Type B pancreatic cell (in vitro differentiated cells): ENCODE measurements at regions not wholly inside any gene's neighbourhood (a gene's known extent, or its start where the extent isn't known, plus 50 kb on each side); places are given as distances from the start of the nearest gene placed in this dataset.
"Not testable (repeated sequence)": the region's sequence is repeated elsewhere in the genome, so short reads cannot be mapped to it uniquely, and the experiment has no call there.

Source experiments
- DNase-seq: peaks from one replicate; pipeline ENCODE4 v3.0.0; 2021; ENCODE audit warnings: mixed read lengths; ENCODE audit not compliant: unreplicated experiment; ENCODE audit errors: extremely low spot score
- H3K27ac Mint-ChIP-seq: 2 replicates; pipeline ENCODE4 v1.8.0; 2021; ENCODE audit warnings: mild to moderate bottlenecking, mixed read lengths
- H3K27me3 Mint-ChIP-seq: 2 replicates; pipeline ENCODE4 v1.8.0; 2021; ENCODE audit warnings: mixed read lengths
- H3K36me3 Mint-ChIP-seq: 2 replicates; pipeline ENCODE4 v1.8.0; 2021; ENCODE audit warnings: mixed read lengths
- H3K4me1 Mint-ChIP-seq: one replicate; pipeline ENCODE4 v1.8.0; 2021; ENCODE audit warnings: mixed read lengths; ENCODE audit not compliant: unreplicated experiment
- H3K4me3 Mint-ChIP-seq: 2 replicates; pipeline ENCODE4 v1.8.0; 2021; ENCODE audit warnings: mild to moderate bottlenecking, mixed read lengths
- H3K9me3 Mint-ChIP-seq: 2 replicates; pipeline ENCODE4 v1.8.0; 2021; ENCODE audit warnings: mixed read lengths
- CTCF ChIP-seq: fragments of 200-600 bp; sonication (generic); conservative IDR thresholded peaks from 2 replicates; pipeline ENCODE4 v1.5.0; 2021; ENCODE audit warnings: antibody characterized with exemption, mild to moderate bottlenecking

- Mint-ChIP-seq H3K27me3 (peaks cover 24% of the 10 kb centered on the region), H3K36me3 (no peaks in the 10 kb centered on the region), H3K9me3 (peaks cover 6% of the 10 kb centered on the region), H3K4me3 (no peak overlapping the region), H3K4me1 (peaks cover 7% of the 10 kb centered on the region), H3K27ac (no peak overlapping the region)
- no peak for TF ChIP-seq CTCF
- DNase-seq, result no peak
Measured at GRCh38 chr4:26015133-26015651, 101.2 kb downstream of the SMIM20 start.

- peaks cover 11% of the 10 kb centered on the region for H3K4me1 Mint-ChIP-seq
- no peak overlapping the region for H3K4me3 Mint-ChIP-seq
- DNase-seq, result no peak
- H3K9me3 Mint-ChIP-seq, result peaks cover 8% of the 10 kb centered on the region
- TF ChIP-seq CTCF, result no peak
- H3K27me3 Mint-ChIP-seq, result peaks cover 20% of the 10 kb centered on the region
- H3K27ac Mint-ChIP-seq, result no peak overlapping the region
- H3K36me3 Mint-ChIP-seq, result no peaks in the 10 kb centered on the region
Measured at GRCh38 chr4:26015906-26016305, 101.9 kb downstream of the SMIM20 start.

GRCh38 chr4:26017531-26017930 is 103.5 kb downstream of the SMIM20 start:
- Mint-ChIP-seq H3K27me3 (peaks cover 20% of the 10 kb centered on the region), H3K4me3 (no peak overlapping the region), H3K9me3 (peaks cover 8% of the 10 kb centered on the region), H3K4me1 (peaks cover 27% of the 10 kb centered on the region), H3K27ac (peak overlapping the region; percentile 70), H3K36me3 (no peaks in the 10 kb centered on the region)
- no peak for DNase-seq
- TF ChIP-seq CTCF, result no peak

DNA sequence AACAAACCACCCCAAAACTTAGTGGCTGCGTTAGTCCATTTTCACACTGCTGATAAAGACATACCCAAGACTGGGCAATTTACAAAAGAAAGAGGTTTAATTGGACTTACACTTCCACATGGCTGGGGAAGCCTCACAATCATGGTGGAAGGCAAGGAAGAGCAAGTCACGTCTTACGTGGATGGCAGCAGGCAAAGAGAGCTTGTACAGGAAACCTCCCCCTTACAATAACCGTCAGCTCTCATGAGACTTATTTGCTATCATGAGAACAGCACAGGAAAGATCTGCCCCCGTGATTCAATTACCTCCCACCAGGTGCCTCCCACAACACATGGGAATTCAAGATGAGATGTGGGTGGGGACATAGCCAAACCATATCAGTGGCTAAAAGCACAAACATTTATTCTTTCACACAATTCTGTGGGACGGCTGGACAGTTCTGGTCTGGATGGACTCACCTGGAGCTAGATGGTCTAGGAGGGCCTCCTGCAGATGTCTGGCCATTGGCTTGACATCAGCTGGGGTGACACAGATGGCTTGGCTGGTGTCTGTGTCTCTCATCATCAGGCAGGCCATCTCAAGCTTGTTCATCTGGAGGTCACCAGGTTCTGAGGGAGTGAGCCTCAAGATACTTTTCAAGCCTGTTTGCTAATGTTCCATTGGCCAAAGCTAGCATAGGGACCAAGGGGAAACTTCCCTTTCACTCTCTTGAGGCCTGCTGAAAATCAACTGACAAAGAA is 104.1 kb downstream of the SMIM20 start:
- Mint-ChIP-seq H3K27me3 (peaks cover 19% of the 10 kb centered on the region), H3K27ac (peak overlapping the region; percentile 70), H3K4me1 (peaks cover 32% of the 10 kb centered on the region)
- DNase-seq, H3K36me3 Mint-ChIP-seq, H3K4me3 Mint-ChIP-seq, H3K9me3 Mint-ChIP-seq: not testable (repeated sequence)

GRCh38 chr4:26020083-26020668 is 106.2 kb downstream of the SMIM20 start:
- no peak for DNase-seq
- Mint-ChIP-seq H3K36me3 (no peaks in the 10 kb centered on the region), H3K27ac (peak overlapping the region; percentile 96), H3K4me3 (peak overlapping the region; percentile 81), H3K27me3 (peaks cover 14% of the 10 kb centered on the region), H3K4me1 (peaks cover 33% of the 10 kb centered on the region), H3K9me3 (peaks cover 8% of the 10 kb centered on the region)
- TF ChIP-seq CTCF, result no peak

DNA sequence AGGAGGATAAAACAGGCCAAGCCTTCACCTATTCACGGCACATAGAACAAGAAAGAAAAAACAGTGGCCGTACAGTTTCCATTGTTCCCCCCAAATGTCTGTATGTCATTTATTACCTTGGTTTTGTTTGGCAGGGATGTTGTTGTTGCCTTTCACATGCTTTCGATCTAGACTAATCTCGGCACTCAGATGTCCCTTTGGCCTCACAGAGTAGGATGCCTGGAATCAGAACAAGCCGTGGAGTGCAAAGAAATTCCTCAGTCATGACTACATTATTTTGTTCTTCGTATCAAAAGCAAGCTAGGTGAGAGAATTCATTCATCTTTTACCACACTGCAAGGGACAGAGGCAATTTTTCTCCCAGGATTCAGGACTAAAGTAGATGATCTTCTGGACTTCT is 106.9 kb downstream of the SMIM20 start:
- Mint-ChIP-seq H3K4me3 (no peak overlapping the region), H3K9me3 (peaks cover 8% of the 10 kb centered on the region), H3K27ac (peak overlapping the region; percentile 96), H3K27me3 (peaks cover 14% of the 10 kb centered on the region), H3K36me3 (no peaks in the 10 kb centered on the region), H3K4me1 (peaks cover 33% of the 10 kb centered on the region)
- no peak for DNase-seq
- no peak for TF ChIP-seq CTCF
